GM19239 (cell line): ENCODE measurements at regions not wholly inside any gene's neighbourhood (a gene's known extent, or its start where the extent isn't known, plus 50 kb on each side); places are given as distances from the start of the nearest gene placed in this dataset.
"Not testable (repeated sequence)": the region's sequence is repeated elsewhere in the genome, so short reads cannot be mapped to it uniquely, and the experiment has no call there.

Experiments used
- DNase-seq: peaks from one replicate; pipeline ENCODE4 v3.0.0; 2011; ENCODE audit warnings: low spot score; ENCODE audit not compliant: insufficient read length
- FAIRE-seq: peaks from 2 replicates; lab custom pipeline; 2011; peaks lifted over from hg19 to GRCh38; lab: Jason Lieb, UNC

DNA sequence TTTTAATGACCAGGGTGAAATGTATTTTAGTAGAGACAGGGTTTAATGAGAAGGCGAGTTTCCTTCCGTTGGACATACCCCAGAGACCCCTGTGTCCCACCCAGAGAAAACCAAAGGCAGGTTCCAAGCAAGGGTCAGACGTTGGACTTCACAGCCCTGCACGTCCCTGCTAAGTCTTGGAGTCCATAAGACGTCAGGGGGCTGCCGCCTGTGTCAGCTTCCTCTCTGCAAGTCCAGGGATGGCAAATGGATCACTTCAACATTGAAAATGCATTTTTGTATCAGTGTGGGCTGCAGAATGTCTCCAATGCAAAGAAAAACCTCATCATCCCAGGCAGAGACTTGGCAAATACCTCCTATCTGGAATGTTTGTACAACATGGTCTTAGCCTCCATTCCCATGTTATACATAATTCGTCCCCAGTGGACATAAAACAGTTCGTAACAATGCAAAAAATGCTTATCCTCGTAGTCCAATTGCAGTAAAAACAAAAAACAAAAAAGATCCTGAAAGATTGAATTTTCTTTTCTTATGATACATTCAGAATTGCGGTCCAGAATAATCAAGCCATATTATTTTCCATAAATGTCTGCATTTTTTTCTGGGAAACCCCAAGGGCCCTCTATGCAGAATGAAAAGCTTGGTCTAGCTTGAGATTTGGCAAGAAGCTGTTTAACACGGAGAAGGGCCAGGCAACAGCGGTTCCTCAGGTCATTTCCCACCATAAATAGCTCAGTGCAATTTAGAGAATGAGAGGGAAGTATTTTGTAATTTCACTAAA is 190.9 kb downstream of the SHOX start:
- DNase-seq (no peak), FAIRE-seq (no peak)

DNA sequence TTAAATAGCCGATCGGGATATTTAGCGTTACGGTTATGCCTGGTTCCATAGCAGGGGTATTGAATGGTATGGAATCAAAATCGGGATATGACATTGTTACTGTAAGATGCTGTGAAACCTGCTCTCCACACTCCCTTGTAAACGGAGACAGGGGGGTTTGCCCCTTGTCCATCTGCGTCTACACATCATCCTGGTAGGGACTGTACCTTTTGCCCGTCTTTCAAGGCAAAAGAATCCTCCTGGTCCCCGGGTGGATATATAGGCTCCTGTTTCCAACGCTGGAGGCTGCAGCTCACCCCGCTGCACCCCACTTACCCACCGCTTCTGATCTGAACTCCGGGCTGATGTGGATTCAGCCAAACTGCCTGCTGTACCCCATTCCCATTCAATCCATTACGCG is 189.1 kb downstream of the SHOX start:
- DNase-seq (no peak), FAIRE-seq (no peak)

DNA sequence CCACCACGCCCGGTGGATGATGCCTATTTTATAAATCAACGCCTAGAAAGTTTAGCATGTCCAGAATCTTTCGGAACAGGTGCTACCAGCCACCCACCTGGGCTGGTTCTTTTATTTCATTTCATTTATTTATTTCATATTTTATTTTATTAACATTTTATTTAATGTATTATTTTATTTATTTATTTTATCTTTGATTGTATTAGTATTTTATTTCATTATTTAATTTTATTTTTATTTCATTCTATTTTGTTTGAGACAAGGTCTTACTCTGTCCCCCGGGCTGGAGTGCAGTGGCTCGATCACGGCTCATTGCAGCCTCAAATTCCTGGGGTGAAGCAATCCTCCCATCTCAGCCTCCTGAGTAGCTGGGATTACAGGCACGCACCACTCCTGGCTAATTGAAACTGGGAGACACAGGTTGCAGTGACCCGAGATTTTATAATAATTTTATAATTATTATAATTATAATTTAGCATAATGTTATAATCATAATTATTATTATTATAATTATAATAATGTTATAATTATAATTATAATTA is 187.2 kb downstream of the SHOX start:
- no peak for FAIRE-seq
- no peak for DNase-seq

DNA sequence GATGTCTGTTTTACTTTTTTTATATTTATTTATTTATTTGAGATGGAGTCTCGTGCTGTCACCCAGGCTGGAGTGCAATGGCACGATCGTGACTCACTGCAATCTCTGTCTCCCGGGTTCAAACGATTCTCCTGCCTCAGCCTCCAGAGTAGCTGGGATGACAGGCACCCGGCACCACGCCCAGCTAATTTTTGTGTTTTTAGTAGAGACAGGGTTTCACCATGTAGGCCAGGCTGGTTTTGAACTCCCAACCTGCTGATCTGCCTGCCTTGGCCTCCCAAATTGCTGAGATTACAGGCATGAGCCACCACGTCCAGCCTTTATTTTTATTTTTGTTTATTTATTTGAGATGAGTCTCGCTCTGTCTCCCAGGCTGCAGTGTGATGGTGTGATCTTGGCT is 186.6 kb downstream of the SHOX start:
- not testable (repeated sequence) for DNase-seq, FAIRE-seq

DNA sequence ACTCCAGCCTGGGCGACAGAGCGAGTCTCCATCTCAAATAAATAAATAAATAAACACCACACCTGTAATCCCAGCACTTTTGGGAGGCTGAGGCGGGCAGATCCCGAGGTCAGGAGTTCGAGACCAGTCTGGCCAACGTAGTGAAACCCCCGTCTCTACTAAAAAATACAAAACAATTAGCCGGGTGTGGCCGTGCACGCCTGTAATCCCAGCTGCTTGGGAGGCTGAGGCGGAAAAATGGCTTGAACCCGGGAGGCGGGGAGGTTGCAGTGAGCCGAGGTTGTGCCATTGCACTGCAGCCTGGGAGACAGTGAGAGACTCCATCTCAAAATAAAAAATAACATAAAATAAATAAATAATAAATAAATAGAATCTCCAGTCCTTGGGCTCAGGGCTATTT is 185.8 kb downstream of the SHOX start:
- FAIRE-seq: no peak
- no peak for DNase-seq

DNA sequence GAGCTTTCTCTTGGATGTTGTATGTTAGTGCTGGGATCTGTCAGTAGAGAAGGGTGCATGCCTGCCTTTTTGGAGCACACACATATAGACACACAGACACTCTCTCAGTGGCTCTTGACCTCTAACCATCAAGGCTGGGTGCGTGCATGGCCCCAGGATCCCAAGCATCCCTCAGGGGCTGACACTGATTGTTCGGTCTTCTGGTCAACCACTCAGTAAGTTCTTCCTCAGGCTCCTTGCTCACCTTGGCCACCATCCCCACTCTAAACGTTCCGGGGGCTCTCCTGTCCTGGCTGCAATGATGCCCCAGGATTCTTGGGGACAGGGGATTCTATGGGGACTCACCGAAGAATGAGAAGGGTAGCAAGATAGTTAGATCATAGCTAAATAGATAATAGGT is 179.6 kb downstream of the SHOX start:
- FAIRE-seq: no peak

DNA sequence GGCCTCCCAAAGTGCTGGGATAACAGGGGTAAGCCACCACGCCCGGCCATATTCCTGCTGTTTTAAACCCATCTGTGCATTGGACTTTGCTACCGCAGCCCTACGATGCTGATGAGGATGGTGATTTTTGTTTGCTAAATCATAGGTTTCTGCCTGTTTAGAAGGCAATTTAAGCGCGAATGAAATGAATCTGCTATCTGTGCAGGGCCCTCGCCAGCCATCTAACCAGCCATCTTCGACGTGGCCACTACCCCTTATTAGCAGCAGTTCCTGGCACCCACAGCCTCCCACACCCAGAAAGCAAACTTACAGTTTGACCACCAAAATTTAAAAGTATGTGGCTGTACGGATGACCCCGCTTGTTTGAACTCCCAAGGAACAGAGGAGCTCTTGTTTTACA is 178.5 kb downstream of the SHOX start:
- FAIRE-seq: no peak

More for the DNA sequence above, 179.6 kb downstream of the SHOX start:
- no peak for DNase-seq

DNA sequence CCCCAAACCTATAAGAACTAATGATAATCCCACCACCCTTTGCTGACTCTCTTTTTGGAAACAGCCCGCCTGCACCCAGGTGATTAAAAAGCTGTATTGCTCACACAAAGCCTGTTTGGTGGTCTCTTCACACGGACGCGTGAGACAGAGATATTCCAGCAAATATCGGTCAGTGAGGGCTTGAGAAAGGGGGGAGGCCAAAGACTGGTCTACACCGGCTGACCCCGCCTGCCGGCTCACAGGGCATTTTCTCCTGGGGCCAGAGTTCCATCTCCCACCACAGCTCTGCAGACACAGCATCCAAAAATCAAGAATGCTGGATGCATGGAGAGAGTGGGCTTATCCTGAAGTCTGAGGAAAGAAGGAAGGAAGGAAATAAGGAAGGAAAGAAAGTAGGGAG is 176.0 kb downstream of the SHOX start:
- FAIRE-seq (no peak), DNase-seq (no peak)

More for the DNA sequence above, 178.5 kb downstream of the SHOX start:
- DNase-seq: no peak

DNA sequence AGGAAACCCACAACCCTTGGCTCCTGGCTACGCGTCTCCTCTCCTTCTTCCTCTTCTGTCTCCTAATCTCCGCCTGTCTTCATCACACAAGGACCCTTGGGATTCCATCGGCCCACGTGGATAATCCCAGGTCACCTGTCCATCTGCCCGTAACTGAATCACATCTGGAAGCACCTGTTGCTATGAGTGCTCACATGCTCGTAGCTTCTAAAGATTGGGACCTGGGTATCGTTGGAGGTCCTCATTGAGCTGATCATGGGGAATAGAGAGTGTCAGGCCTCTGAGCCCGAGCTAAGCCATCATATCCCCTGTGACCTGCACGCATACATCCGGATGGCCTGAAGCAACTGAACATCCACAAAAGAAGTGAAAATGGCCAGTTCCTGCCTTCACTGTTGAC is 175.4 kb downstream of the SHOX start:
- no peak for FAIRE-seq

DNA sequence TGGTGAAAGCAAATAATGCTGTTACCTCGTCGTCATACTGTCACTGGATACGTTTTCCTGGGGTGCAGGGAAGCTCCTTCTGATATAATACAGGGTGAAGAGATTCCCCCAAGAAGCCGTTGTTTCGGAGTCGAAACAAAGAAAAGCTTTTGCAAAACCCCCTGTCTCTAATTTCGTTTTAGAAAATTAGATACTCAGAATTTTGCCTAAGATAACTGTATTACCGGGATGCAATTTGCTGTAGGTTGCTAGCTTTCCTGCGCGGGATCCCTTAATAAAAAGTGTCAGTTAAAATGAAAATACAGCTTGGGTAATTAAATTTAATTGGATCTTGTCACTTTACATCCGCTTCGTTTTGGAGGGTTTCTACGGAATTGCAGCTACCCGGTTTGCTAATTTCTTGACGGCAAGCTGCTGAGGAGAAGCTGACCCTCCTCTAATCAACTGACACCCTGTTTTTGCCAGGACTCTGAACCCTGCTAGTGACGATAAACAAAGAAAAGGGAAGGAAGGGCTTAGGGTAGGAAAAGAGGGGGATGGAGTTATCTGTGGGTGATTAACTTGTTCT is 174.6 kb downstream of the SHOX start:
- FAIRE-seq: no peak
- DNase-seq: no peak

More for the DNA sequence above, 175.4 kb downstream of the SHOX start:
- DNase-seq: no peak

DNA sequence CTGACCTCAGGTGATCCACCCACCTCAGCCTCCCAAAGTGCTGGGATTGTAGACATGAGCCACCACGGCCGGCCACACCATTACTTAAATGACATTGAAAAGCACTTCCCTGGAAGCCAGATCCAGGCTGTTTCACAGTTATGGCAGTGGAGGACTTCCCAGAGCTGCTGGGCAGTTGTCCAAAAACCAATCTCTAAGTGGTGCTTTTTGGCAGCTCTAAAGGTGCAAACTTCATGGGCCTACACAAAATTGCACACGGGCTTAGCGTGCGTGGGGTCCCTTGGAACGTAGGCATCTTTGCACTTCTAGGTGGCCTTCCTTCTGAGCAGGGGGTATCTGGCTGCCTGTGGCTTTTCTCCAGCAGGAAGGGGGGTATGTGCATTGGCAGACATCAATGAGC is 172.3 kb downstream of the SHOX start:
- DNase-seq: no peak
- FAIRE-seq: no peak

DNA sequence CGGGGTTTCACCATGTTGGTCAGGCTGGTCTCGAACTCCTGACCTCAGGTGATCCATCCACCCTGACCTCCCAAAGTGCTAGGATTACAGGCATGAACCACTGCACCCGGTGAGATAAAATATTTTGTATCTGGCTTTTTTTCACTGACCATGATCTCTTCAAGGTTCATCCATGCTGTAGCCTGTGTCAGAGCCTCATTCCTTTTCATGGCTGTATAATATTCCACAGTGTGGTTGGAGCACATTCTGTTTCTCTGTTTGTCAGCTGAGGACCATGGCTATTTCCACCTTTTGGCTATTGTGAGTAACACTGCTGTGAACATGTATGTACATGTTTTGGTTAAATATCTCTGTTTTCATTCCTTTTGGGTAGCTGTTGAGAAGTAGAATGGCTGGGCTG is 169.2 kb downstream of the SHOX start:
- DNase-seq (no peak), FAIRE-seq (no peak)

DNA sequence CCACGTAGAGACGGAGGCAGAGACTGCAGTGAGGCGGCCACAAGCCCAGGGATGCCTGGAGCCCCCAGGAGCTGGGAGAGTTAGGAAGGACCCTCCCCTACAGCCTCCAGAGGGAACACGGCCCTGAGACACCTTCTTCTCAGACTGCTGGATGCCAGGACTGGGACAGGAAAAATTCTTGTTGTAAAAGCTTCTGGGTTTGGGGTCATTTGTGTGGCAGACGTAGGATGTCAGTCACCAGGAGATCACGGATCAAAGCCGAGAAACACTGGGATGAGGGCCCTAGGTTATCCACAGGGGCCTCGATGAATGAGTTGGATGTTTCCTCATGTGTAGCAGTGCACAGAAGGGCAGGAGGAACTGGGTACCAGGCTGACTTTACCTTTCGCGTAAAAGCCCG is 163.7 kb downstream of the SHOX start:
- DNase-seq: no peak
- no peak for FAIRE-seq

DNA sequence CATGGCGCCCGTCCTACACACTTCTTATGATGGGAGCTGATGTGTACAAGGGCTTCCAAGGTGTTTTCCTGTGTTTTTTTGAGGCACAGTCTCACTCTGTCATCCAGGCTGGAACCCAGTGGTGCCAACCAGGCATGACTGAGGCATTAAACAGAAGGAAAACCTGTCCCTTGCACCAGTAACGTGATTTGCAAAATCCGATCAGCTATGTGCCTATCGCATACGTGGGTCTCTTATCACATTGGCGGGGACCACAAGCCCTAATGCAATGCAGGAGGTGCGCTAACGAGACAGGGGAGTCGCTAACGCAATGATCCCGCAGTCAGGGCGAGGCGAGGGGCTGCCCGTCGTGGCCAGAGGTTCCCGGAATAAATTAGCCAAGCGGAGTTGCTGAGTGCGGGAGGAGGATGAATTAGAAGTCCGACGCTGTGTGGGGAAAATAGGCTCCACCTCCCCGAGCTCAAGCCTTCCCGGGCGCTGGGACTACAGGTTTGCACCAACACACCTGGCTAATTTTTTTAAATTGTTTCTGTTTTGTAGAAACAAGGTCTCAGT is 162.7 kb downstream of the SHOX start:
- no peak for FAIRE-seq
- no peak for DNase-seq

DNA sequence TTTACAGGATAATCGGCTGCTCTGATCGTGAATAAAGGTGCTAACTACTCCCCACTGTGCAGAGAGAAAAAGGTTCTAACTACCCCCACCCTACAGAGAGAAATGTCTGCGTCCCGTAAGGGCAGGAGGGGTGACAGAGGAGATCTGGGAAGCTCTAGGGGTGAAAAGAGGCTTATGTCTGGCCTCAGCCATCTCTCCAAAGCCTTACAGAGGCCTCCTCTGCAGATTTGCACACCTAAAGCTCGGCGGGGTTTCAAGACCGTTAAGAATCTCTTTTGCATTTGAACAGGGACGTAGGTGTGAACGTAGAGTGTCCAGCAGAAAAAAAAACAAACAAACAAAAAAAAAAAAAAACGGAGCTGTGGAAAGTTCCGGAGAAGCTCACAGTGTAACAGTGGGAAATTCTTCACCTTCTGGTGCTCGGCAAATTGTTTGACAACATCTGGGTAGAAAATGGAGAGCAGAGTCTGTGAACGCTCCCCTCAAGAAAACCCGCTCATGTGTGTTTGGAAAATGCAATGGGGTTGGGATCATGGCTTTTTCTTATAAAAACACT is 161.0 kb downstream of the SHOX start:
- FAIRE-seq: no peak
- no peak for DNase-seq

DNA sequence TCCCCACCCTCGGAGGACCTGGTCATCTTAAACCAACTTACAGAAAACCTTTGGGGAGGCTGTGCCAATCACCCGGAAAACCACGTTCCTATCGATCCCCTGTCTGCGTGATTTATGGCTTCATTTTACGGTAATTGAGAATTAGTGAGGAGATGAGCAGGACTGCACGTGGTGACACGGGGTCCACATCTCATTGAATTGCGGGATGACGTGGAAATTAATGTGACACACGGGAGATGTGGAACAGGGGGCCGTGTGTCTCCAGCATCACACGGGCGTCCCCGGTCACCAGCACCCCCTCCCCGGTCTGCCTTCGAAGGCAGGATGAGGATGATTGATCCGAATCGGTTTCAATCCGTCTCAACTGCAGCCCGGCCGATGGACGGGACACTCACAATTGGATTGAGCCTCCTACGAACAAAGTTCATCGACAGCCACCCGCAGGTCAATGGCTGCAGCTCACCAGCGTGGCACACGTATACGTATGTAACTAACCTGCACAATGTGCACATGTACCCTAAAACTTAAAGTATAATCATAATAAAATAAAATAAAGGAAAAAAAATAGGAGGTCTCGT is 160.3 kb downstream of the SHOX start:
- no peak for FAIRE-seq
- no peak for DNase-seq

DNA sequence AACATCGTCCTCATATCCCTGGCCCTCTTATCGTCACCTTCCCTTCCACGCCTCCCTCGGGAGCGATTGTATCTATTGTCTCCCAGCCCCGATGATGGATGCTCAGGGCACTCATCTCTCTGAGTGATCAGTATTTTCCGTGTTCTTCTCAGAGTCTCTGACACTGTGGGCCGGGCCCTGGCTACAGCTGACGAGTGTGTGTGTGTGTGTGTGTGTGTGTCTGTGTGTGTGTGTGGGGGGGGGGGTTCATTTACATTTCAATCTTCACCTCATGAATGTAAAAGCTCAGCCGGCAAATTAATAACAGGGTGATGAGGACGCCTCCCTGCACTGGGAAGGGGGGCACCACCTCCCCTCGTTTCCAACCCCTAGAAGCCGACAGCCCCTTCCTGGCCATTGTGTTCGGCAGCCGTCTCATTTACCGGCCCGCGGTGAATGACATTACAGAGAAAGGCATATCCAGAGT is 159.5 kb downstream of the SHOX start:
- DNase-seq (no peak), FAIRE-seq (no peak)

DNA sequence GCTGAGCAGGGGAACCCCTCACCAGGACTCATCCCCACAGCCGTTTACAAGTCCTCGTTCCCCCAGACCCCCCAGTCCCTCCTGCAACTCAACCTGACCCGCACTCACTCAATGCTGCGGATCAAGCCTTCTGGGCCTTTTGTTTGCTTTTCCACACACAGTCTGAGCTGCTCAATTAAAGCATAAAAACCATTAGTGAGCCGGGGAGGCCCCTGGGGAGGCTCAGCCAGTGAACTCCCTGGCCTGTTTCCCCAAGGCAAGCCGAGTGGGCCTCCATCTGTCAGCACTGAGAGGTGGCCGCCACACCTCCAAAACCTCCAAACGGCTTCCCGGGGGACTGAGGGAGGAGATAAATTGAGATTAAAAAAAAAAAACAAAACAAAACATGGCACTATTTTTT is 158.5 kb downstream of the SHOX start:
- FAIRE-seq (no peak), DNase-seq (no peak)

DNA sequence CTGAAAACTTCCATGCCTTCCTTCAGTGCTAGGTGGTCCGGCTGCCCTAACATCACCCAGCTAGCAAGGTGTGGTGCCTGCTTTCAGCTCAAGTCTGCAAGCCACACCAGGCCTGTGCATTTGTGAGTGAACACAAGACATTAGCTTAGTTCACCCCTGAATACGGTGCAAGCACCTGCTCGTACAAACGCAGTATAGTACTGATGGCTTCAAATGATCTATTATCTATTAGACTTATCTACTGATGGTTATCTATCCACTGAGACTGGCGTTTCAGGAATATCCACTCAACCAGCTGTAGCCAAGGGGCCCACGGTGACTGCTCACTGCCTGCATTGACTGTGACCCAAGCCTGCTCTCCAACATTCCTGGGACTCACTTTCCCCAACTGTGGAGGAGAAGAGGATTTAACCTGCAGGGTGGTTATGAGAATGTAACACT is 155.9 kb downstream of the SHOX start:
- no peak for DNase-seq
- no peak for FAIRE-seq

DNA sequence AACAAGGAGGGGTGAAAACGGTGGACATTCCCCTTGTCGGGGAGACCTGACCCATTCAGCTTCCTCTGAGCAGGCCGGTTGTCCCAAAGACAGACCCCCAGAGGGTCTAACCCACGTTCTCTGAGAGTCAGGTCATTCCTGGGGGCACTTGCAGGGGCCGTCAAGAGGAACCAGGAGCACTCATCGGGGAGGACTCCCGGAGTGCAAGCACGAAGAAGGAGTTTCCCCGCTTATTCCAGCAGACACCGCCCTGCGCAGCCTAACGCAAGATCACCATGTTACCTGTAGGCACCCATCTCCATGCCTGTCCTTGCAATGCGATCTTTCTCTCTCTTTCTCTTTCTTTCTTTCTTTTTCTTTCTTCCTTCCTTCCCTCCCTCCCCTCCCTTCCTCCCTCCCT is 154.2 kb downstream of the SHOX start:
- DNase-seq: no peak
- FAIRE-seq: no peak
